NCI-H82 treated with DMSO at 0.1 percent for 48 hours (cell line): ENCODE measurements at regions not wholly inside any gene's neighbourhood (a gene's known extent, or its start where the extent isn't known, plus 50 kb on each side); places are given as distances from the start of the nearest gene placed in this dataset.
"Not testable (repeated sequence)": the region's sequence is repeated elsewhere in the genome, so short reads cannot be mapped to it uniquely, and the experiment has no call there.

Source experiments
- DNase-seq: peaks from one replicate; lab custom pipeline; 2025; ENCODE audit not compliant: unreplicated experiment; lab: John Stamatoyannopoulos, UW

DNA sequence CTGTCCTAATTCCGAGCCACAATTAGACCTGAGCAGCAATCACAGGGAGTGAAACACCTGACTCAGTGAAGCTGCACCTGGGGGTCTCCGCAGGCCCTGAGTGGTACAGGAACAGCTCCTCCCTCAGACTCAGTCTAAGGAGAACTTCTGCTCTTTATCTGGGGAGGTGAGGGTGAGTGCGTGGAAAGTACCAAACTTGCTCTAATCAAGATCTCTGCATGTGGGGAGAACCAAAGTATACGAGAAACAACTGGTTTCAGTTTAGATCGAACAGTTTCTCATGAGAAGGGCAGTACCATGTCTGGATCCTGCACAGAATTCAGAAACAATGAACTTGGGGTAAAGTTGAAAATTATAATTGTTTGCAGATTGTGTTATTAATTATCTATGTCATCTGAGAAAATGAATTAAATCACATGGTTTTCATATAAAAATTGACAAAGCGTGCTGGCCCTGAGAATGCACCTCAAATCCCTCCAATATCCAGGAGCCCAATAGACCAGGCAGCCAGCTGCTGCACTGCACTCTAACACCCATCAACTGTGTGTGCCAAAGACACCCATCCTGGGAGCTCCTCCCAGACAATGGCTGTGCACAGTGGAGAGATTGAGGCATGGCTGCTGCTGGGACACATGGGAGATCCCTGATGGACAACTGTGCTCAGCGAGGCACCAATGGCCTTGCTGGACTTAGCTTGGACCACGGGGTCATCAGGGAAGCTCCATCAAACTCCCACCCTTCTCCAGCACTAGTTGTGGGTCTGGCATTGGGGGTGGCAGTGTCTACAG lies 803.8 kb downstream of the TMEM121 start:
- DNase-seq: not testable (repeated sequence)

DNA sequence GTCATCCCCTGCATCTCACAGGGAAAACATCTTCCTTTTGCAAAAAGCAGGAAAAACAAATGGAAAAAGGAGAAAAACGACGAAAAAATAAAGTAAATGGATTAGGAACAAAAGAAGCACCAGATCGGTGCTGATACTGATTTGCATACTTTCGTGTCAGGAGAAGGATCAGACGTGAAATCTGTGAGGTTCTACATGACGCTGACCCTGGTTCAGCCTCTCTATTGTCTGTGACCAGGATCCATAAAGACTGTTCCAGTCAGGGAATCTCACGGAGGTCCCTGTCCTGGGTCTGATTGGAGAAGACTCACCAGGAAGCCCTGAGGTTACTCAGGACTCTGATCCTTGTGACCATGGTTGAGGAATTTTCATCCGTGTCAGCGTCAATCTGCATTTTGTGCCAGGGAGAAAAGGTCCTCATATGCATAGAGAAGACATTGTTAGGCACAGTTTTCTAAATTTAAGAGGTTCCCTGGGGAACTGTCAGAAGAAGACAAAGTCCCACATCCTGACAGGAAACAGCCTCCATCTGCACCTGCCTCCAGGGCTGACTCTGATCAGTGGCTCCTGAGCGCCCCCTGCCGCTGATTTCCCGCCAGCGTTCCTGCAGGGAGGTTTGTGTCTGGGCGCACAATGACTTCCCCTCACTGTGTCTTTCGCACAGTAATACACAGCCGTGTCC lies 808.2 kb downstream of the TMEM121 start:
- DNase-seq: not testable (repeated sequence)

DNA sequence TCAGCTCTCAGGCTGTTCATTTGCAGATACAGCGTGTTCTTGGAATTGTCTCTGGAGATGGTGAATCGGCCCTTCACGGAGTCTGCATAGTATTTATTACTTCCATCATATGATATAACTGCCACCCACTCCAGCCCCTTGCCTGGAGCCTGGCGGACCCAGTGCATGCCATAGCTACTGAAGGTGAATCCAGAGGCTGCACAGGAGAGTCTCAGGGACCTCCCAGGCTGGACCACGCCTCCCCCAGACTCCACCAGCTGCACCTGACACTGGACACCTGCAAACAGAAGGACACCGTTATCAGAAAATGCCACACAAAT lies 808.7 kb downstream of the TMEM121 start:
- DNase-seq: not testable (repeated sequence)

DNA sequence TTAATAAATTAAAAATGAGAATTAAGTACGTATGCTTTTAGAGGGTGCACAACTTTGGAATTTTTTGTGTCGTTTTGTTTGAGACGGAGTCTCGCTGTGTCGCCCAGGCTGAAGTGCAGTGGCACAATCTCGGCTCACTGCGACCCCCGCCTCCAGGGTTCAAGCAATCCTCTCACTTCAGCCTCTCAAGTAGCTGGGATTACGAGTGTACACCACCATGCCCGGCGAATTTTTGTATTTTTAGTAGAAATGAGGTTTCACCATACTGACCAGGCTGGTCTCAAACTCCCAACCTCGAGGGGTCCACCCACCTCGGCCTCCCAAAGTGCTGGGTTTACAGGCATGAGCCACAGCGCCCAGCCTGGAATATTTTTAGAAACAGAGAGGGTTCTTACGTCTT lies 812.4 kb downstream of the TMEM121 start:
- not testable (repeated sequence) for DNase-seq

DNA sequence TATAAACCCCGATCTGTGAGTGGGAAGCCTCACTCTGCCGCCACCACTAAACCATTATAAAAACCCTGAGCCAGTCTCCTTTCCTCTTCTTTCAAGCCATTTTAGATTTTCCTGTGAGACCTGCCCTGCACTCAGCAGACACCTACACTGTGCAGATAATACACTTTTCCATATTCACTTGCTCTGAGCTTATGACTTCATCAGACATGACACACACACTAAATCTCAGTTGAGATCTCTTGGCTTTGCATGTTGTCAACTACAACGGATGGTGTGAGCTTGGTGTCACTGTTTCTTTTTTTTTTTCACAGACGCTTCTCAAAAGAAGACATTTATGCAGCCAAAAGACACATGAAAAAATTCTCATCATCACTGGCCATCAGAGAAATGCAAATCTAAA lies 814.3 kb downstream of the TMEM121 start:
- DNase-seq: not testable (repeated sequence)

DNA sequence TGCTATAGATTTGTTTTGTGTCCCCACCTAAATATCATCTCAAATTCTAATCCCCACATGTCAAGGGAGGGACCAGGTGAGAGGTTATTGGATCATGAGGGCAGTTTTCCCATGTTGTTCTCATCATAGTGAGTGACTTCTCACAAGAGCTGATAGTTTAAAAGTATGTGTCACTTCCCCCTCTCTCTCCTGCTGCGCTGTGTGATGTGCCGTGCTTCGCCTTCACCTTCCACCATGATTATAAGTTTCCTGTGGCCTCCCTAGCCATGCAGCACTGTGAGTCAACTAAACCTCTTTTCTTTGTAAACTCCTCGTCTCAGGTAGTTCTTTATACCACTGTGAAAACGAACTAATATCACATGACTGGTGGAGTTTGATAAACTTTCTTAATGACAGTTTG lies 814.8 kb downstream of the TMEM121 start:
- not testable (repeated sequence) for DNase-seq

DNA sequence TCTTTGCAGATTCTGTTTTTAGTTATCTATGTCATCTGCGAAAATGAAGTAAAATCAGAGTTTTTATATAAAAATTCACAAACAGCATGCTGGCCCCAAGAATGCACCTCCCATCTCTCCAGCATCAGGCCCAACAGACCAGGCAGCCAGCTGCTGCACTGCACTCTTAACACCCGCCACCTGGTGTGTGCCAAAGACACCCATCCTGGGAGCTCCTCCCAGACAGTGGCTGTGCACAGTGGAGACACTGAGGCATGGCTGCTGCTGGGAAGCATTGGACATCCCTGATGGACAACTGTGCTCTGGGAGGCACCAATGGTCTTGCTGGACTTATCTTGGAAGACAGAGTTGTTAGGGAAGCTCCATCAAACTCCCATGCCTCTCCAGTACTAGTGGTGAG lies 817.2 kb downstream of the TMEM121 start:
- no peak for DNase-seq

DNA sequence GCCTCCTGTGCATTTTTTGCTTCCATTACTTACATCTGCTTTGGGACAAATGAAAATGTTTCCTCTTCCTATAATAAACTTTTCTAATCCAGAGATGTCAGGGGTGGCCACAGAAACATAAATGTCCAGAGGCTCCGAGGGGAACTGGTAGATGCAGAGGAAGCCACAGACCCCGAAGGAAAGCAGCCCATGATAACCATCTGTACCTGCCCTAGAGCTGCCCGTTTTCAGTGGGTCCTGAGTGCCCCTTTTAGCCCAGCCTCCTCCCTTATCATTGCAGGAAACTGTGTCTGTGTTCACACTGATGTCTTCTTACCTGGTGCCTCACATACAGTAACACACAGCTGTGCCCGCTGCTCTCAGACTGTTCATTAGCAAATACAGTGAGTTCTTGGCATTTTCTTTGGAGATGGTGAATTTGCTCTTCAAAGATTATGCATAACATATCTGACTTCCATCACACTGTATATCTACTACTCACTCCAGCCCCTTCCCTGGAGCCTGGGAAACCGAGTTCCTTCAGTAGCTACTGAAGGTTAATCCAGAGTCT lies 817.8 kb downstream of the TMEM121 start:
- DNase-seq: not testable (repeated sequence)

DNA sequence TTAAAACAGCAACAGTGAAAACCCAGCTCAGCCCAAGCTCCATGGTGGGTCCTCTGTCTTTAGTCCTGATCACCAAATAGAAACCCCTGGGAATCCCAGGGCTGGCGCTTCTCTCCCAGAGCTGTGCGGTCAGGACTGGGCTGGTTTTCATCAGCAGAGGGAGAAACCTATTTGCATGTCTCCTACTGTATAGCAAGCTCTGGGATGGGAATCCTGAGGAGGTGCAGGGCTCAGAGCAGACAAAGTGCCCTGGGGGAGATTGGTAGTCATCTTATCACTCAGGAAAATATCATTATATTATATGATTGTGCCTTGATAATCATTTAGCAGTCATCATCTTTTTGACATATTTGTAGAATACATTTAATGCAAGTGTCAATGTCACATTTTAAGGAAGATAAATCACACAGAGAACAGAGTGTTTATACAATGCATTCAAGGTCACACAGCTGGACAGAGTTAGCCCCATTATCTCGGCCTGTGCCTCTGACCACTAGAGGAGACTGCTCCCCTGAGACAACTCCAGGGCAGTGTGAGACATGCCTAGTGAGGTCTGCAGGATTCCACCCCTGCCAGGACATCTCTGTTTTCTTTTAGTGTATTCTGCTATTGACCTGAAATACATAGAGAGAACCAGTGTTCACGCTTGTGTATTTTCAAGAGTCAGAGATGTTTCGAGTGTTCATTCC lies 818.6 kb downstream of the TMEM121 start:
- not testable (repeated sequence) for DNase-seq

DNA sequence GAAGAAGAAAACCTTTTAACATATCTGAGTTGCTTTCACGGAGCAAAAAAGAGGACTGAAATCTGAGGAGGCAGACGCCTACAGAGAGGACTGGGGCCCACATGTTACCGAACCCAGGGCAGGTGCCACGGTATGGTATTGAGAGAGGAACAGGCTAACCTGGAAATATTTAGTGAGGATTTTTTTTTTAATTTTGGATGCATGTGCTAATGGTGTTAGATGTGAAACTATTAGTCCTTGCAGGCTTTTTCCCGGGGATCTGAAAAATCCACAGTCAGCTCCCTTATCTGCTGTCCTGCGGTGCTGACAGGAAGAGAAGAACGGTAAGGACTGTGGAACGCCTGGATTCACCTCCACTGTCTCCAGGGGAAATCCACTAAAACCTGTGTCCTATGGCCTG lies 819.7 kb downstream of the TMEM121 start:
- DNase-seq: no peak

DNA sequence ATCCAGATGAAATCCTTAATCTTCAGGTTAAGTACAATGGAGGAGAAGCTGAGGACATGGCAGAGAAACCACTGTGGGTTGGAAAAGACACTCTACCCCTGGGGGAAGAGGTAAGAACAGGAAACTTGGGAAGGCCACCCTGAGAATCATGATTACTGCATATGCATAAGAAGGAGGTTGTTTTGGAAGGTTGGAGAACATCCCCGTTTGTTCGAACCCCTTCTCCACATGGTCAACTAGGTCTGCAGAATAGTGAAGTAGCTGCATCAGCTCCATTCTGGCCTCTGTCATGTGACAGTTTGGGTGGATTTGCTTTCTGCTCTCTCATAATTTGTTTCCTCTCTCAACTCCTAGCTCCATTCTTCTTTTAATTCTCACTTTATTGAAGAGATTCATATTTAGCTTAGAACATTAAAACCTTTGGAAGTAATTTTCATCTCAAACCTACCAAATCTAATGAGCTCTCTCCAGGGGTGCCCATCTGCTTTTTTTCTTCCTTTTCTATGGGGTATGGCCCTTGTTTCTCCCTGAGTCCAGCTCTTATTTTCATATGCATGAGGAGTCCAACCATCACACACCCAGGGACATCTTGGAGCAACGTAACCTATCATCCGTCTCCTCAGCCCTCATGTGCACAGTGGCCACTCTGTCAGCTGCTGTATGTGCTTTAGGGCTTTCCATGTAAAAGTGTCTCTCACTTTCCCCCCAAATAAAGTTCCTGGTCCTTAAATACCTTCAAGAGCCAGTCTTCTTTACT lies 820.3 kb downstream of the TMEM121 start:
- DNase-seq: no peak

DNA sequence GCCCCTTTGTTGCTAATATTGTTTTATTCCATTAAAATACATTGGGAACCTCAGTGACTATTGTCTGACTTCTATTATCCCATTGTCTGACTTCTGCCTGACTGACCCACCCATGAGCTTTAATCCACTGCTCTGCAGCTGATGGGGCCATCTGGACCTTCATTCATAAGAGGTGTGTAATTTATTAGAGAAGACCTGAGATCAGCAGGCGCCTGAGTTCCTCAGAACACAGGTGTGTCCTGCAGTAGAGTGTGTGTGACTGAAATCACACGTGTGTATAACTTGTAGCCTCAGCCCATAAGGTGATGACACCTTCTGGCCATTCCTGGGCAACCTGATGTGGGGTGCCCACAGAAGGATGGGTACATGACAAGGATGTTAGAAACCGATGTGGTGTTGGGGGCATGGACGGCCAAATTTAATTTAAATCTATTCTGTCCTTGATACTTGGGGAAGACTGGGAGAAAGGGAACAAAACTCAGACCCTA lies 821.0 kb downstream of the TMEM121 start:
- DNase-seq: no peak

DNA sequence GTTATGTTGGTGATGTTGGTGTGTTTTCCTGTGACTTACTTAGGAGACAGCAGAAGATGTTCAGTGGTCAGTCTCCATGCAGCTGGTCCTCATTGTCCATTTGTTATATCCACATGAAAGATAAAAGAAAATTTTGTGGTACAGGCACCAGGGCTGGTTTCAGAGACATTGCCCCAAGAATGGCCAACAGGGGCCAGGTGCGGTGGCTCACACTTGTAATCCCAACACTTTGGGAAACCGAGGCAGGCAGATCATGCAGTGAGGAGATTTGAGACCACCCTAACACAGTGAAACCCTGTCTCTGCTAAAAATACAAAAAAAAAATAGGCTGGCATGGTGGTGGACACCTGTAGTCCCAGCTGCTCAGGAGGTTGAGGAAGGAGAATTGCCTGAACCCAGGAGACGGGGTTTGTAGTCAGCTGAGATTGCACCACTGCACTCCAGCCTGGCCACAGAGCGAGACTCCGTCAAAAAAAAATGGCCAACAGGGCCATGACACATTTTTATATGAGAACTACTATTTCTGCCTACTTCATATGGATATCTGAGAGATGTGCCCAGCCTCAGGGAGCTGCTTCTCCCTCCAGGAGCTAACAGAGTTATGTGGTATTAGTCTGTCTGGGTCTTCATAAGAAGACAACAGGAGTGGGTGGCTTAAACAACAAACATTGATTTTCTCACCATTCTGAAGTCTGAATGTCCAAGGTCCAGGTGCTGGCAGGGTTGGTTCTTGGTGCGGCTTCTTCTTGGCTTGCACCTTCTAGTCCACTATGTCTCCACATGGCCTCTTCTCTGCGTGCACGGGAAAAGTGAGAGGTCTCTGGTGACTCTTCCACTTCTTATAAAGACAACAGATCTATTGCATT lies 821.7 kb downstream of the TMEM121 start:
- DNase-seq: no peak

DNA sequence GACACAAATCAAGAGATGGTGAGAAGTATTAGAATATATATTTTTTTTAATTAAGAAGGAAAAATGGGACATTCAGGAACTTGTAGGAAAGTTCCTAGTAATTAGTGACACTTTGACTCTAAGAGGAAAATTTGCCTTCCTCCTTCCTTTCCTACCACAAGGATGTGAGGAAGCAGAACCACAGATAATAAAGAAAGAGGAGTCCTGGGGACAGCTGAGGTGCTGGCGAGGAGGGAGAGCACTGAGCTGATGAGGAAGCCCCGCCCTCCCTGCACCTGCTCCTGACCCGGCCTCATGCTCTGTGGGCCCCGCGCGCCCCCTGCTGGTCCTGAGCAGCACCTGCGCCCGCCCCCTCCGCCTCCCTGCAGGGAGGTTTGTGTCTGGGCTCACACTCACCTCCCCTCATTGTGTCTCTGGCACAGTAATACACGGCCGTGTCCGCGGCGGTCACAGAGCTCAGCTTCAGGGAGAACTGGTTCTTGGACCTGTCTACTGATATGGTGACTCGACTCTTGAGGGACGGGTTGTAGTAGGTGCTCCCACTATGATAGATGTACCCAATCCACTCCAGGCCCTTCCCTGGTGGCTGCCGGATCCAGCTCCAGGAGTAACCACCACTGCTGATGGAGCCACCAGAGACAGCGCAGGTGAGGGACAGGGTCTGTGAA lies 822.6 kb downstream of the TMEM121 start:
- DNase-seq: not testable (repeated sequence)

DNA sequence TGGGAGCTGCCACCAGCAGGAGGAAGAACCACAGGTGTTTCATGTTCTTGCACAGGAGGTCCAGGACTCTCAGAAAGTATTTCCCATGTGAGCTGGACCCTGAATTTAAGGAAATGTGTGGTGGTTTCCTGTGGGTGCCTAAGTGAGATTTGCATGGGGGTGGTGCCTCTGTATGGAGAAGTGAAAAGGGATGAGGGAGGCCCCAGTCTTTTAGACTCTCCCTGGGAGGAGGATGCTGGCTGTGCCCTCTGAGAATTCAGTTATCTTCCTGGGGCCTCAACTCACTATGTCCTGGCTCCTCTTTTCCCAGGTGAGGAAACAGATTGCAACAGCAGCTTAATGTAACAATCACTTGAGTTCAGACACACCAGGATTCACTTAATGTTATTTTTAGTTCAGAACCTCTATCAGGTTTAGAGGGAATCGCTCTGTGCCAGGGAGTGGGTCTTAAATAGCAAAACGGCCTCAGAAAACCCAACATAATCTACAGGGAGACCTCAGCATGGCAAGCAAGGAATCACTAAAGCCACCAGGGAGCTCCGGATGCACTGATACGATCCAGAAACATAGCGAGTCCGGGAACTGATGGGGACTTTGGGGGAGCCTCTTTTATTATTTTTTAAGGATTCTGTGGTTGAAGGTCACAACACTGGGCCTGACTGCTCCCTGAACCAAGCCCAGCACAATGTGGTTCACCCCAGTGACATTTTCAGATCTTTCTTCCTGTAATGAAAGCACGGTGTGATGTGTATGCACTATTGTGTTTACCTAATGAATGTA lies 823.5 kb downstream of the TMEM121 start:
- DNase-seq: not testable (repeated sequence)

DNA sequence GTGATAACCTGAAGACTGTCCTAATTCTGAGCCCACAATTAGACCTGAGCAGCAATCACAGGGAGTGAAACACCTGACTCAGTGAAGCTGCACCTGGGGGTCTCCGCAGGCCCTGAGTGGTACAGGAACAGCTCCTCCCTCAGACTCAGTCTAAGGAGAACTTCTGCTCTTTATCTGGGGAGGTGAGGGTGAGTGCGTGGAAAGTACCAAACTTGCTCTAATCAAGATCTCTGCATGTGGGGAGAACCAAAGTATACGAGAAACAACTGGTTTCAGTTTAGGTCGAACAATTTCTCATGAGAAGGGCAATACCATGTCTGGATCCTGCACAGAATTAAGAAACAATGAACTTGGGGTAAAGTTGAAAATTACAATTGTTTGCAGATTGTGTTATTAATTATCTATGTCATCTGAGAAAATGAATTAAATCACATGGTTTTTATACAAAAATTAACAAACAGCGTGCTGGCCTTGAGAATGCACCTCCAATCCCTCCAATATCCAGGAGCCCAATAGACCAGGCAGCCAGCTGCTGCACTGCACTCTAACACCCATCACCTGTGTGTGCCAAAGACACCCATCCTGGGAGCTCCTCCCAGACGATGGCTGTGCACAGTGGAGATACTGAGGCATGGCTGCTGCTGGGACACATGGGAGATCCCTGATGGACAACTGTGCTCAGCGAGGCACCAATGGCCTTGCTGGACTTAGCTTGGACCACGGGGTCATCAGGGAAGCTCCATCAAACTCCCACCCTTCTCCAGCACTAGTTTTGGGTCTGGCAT lies 828.8 kb downstream of the TMEM121 start:
- DNase-seq: not testable (repeated sequence)

DNA sequence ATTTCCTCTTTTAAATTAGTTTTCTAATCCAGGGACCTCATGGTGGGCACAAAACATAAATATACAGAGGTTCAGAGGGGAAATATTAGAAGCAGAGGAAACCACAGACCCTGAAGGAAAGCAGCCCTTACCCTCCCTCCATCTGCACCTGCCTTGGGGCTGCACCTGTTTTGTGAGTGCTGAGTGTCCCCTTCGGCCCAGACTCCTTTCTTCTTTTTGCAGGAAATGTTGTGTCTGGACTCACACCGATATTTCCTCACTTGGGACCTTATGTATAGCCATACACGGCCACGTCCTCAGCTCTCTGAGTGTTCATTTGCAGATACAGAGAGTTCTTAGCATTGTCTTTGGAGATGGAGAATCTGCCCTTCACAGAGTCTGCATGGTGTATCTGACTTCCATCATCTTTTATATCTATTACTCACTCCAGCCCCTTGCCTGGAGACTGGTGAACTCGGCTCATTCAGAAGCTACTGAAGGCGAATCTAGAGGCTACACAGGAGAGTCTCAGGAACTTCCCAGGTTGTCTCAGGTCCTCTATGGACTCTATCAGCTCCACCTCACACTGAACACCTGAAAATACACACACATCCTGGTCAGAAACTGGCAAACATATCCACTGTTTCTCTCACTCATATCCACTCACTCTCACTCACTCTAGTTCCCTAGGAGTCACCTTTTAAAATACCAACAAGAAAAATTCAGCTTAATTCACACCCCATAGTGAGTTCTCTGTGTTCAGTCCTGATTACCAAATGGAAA lies 829.7 kb downstream of the TMEM121 start:
- not testable (repeated sequence) for DNase-seq
